ENCODE measurements at regions not wholly inside any gene's neighbourhood (a gene's known extent, or its start where the extent isn't known, plus 50 kb on each side); places are given as distances from the start of the nearest gene placed in this dataset.

DNA sequence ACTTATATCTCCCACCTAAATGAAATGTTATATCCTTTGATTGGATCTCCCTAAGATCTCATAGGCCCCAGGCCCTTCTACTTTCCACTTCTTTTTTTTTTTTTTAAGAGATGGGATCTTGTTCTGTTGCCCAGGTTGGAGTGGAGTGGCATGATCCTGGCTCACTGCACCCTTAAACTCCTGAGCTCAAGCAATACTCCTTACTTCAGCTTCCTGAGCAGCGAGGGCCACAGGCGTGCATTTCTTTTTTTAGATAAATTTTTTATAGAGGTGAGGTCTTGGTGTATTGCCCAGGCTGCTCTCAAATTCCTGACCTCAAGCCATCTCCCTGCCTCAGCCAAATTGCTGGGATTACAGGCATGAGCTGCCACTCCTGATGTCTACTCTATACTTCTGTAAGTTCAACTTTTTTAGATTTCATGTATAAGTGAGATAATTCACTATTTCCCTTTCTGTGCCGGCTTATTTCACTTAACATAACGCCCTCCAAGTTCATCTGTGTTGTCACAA, 987.5 kb upstream of the NCAM2 start:
- TF ChIP-seq, protein P1, sequence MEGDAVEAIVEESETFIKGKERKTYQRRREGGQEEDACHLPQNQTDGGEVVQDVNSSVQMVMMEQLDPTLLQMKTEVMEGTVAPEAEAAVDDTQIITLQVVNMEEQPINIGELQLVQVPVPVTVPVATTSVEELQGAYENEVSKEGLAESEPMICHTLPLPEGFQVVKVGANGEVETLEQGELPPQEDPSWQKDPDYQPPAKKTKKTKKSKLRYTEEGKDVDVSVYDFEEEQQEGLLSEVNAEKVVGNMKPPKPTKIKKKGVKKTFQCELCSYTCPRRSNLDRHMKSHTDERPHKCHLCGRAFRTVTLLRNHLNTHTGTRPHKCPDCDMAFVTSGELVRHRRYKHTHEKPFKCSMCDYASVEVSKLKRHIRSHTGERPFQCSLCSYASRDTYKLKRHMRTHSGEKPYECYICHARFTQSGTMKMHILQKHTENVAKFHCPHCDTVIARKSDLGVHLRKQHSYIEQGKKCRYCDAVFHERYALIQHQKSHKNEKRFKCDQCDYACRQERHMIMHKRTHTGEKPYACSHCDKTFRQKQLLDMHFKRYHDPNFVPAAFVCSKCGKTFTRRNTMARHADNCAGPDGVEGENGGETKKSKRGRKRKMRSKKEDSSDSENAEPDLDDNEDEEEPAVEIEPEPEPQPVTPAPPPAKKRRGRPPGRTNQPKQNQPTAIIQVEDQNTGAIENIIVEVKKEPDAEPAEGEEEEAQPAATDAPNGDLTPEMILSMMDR (IDR thresholded peaks at IDR 0.05; ENCODE audit: low read depth, low read length, missing control alignments), result no peak
- in situ Hi-C loops (cut with HindIII; ENCODE audit: low pct_ligation_motif_present, low sequenced_read_pairs), result no loop called here
- H3K27me3 ChIP-seq (replicated peaks), result no peaks in the 10 kb centered on the region
- DNase-seq, result no peak
- no peak overlapping the region for H3K4me3 ChIP-seq (ENCODE audit: low read depth, low read length)
- H3K27ac ChIP-seq, result no peak overlapping the region
- H3K36me3 ChIP-seq (replicated peaks), result no peaks in the 10 kb centered on the region

DNA sequence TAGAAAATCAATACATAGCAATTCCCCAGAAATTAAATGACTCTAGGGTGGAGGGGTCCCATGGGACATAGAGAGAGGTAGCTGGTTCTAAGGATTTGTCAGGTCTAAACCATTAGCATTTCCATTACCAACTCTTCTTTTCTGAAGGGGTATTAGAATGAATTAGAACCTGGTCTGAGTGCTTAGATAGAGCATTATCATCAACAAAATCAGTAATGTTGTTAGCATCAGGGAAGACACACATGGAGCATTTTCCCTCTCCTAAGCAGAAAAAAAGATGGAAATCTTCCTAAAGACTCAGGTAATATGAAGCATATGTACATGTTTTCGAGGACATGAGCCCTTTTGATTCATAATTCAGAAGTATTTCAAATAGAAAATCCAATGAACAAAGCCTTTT, 984.4 kb upstream of the NCAM2 start:
- H3K4me3 ChIP-seq (ENCODE audit: low read depth, low read length), result no peak overlapping the region
- no peaks in the 10 kb centered on the region for H3K36me3 ChIP-seq (replicated peaks)

DNA sequence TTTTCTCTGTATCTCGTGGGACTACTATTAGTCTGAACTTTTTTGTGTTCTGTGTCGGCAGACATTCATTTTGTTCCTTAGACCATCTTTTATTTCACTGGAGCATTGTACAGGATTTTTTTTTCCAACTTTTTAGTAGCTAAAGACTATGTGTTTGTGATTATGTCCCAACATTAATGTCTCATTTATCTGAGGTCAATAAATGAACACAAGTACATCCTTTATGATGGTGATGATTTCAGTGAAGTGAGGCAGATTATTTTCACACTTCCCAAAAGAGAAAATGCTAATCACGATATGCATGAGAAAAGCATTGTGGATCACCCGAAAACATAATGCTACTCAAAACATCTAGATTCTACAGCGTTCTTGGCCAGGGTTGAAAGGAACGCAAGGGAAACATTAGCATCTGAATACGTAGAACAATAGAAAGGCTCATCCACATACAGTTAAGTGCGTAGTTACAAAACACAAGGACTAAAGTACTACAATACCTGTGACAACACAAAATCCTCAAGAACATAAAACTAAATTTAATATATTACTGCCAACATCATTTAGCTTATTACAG, 981.7 kb upstream of the NCAM2 start:
- in situ Hi-C loops (cut with HindIII; ENCODE audit: low pct_ligation_motif_present, low sequenced_read_pairs), result no loop called here
- TF ChIP-seq, protein P1 (IDR thresholded peaks at IDR 0.05; ENCODE audit: low read depth, low read length, missing control alignments), result no peak
- no peak overlapping the region for H3K27ac ChIP-seq

More for the DNA sequence above, 984.4 kb upstream of the NCAM2 start:
- no peak for DNase-seq
- TF ChIP-seq, protein P1 (IDR thresholded peaks at IDR 0.05; ENCODE audit: low read depth, low read length, missing control alignments), result no peak
- Histone ChIP-seq H3K27me3 (replicated peaks) (no peaks in the 10 kb centered on the region), H3K27ac (no peak overlapping the region)
- in situ Hi-C loops (cut with HindIII; ENCODE audit: low pct_ligation_motif_present, low sequenced_read_pairs), result no loop called here

DNA sequence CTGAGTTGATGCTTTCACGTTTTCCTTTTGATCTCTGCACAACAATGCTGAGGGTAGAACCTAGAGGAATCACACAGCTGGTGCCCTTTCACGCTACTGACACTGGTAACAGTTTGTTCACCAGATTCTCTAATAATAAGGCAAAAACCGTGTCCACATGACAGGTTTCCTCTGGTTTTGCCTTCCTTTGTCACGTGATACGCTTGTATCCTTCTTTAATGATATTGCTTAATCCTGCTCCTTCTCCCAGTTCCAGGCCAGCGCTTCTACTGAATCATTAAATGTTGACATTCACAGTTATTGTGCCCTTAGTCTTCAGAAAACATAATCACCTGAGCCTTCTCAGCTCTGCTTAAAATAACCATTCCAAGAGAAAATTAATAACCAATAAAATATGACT, 978.2 kb upstream of the NCAM2 start:
- in situ Hi-C loops (cut with HindIII; ENCODE audit: low pct_ligation_motif_present, low sequenced_read_pairs), result no loop called here
- Histone ChIP-seq H3K36me3 (replicated peaks) (no peaks in the 10 kb centered on the region), H3K4me3 (ENCODE audit: low read depth, low read length) (no peak overlapping the region), H3K27ac (no peak overlapping the region), H3K27me3 (replicated peaks) (no peaks in the 10 kb centered on the region)
- DNase-seq, result no peak
- TF ChIP-seq, protein P1 (IDR thresholded peaks at IDR 0.05; ENCODE audit: low read depth, low read length, missing control alignments), result no peak

More for the DNA sequence above, 981.7 kb upstream of the NCAM2 start:
- DNase-seq, result no peak
- no peaks in the 10 kb centered on the region for H3K36me3 ChIP-seq (replicated peaks)
- no peaks in the 10 kb centered on the region for H3K27me3 ChIP-seq (replicated peaks)
- H3K4me3 ChIP-seq (ENCODE audit: low read depth, low read length), result no peak overlapping the region

DNA sequence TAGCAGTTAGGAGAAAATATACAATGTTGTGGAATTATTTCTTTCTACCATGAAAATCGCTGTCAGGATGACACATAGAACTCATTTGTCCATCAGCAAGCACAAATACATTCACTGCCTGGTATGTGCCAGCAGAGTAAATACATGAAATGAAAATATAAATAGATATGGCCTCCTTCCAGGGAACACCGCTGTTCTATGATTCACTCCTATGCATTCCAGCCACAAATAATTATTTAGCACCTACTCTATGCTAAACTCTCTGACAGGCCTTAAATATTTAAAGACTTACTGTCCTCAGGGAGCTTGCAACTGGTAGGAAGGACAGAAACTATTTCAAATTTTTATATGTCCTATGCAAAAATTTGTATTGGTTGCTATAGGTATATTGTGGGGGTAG, 975.0 kb upstream of the NCAM2 start:
- DNase-seq, result no peak
- TF ChIP-seq, protein P1 (IDR thresholded peaks at IDR 0.05; ENCODE audit: low read depth, low read length, missing control alignments), result no peak
- in situ Hi-C loops (cut with HindIII; ENCODE audit: low pct_ligation_motif_present, low sequenced_read_pairs), result no loop called here
- Histone ChIP-seq H3K36me3 (replicated peaks) (no peaks in the 10 kb centered on the region), H3K27ac (no peak overlapping the region), H3K27me3 (replicated peaks) (no peaks in the 10 kb centered on the region), H3K4me3 (ENCODE audit: low read depth, low read length) (no peak overlapping the region)

DNA sequence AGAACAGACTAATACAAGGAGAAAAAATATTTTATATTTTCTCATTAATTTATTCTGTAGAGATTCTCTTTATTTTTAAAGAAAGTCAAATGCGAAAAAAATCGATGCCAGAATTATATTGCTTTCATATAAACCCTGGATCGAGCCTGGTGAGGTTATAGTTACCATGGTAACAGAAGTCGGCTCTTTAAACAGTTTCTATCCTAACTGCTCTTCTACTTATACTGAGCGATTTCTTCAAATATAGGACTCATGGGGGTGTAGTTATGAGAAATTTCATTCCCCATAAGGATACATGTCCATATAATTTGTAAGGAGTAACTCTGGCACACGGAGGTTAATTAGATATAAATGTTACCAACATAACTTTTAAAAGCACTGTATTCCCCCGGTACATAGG, 973.5 kb upstream of the NCAM2 start:
- Histone ChIP-seq H3K27me3 (replicated peaks) (no peaks in the 10 kb centered on the region), H3K4me3 (ENCODE audit: low read depth, low read length) (no peak overlapping the region), H3K36me3 (replicated peaks) (no peaks in the 10 kb centered on the region), H3K27ac (no peak overlapping the region)
- in situ Hi-C loops (cut with HindIII; ENCODE audit: low pct_ligation_motif_present, low sequenced_read_pairs), result no loop called here
- DNase-seq, result no peak
- TF ChIP-seq, protein P1 (IDR thresholded peaks at IDR 0.05; ENCODE audit: low read depth, low read length, missing control alignments), result no peak
